HG03025 (cell line): ENCODE measurements at regions not wholly inside any gene's neighbourhood (a gene's known extent, or its start where the extent isn't known, plus 50 kb on each side); places are given as distances from the start of the nearest gene placed in this dataset.
"Not testable (repeated sequence)": the region's sequence is repeated elsewhere in the genome, so short reads cannot be mapped to it uniquely, and the experiment has no call there.

Source experiments
- ATAC-seq: cut with Tn5 transposase; IDR thresholded peaks from one replicate; pipeline ENCODE4 v1.9.1; 2021; ENCODE audit warnings: mild to moderate bottlenecking, moderate library complexity; ENCODE audit not compliant: unreplicated experiment, low FRiP score

DNA sequence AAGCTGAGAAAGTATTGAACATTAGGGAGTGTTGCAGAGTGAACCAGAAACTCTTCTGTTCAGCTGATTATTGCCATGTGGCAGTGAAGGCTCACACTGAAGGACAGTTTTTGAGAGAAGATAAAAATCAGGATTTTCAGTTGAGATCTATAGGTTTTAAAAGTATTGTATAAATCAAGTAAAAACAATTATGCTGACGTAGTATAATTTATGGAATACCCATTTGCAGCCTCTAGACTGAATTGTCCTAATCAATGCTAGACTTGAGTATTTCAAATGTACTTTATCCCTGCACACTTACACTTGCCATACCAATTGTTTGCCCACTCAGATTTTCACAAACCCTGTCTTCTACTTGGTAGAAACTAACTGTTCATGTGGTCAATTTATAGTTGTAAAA lies 245.8 kb downstream of the FRK start:
- ATAC-seq, result no peak

- no peak for ATAC-seq
Measured at GRCh38 chr6:115811541-115811940, 249.2 kb downstream of the FRK start.

GRCh38 chr6:115798229-115798628 lies 262.5 kb downstream of the FRK start:
- ATAC-seq, result no peak

- ATAC-seq, result no peak
Measured at GRCh38 chr6:115796829-115797228, 263.9 kb downstream of the FRK start.

GRCh38 chr6:115796061-115796460 lies 264.6 kb downstream of the FRK start:
- no peak for ATAC-seq

DNA sequence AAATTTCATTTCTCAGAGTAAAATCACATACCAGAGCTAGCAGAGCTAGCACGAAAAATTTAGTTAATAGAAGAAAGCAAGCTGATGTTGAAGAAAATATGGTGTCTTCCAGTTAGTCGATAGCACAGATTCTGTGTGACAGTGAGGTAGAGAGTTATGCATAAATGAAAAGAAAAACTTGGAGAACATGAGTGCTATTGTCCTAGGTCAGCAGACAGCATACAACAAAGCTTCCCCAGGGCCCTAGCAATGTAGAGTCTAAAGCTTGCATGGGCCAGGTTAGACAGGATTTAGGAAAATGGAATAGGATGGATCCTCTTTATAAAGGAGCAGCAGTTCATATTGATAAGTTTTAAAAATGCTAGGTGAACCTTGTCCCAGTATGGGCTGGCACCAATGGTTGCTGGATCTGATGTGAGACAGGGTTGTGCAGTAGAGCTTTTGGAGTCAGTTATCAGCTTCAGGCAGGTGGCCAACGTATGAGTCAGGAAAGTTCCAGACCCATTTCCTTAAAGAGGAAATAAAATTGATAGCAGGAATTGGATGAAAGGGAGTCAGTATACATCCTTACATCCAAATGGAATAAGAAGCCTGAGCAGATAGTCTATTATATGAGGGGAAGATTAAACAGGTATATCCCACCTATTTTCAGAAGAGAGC lies 277.2 kb downstream of the FRK start:
- ATAC-seq, result no peak

GRCh38 chr6:115782612-115783011 lies 278.1 kb downstream of the FRK start:
- ATAC-seq, result no peak

- ATAC-seq, result no peak
Measured at GRCh38 chr6:115773741-115774140, 286.9 kb downstream of the FRK start.

DNA sequence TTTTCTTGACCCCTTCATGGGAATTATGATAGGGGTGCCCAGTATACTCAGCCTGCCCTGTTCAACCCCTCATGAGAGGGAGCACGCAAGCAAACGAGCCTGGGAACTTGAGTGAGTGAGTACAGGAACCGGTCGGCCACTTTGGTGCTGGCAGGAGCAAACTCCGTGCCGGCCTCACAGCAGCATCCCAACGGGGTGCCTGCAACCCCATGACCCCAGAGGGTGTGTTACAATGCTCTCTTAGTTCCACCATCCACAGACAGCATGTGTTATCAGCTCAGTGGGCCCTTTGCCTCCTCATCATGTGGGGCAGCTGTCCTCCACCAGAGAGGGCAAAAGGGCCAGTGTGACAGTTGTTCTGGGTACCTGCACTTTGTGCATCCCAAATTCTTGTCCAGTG lies 289.8 kb downstream of the FRK start:
- no peak for ATAC-seq

DNA sequence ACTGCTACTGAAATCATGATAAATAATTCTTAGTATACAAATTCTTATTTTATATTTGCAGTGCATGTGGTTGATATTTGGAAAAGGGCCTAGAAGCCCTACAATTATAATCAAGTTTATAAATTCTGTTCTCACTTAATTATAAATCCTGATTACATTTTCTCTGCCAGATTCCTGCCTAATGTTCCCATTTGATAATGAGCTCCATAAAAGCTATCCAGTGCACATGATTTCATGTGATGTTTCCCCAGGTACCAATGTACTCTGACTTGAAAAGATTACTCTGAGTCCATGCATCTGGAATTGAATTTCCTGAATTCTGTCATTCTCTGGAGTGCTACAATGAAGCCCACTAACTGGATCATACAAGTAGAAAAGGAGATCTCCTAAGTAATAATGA lies 292.2 kb downstream of the FRK start:
- ATAC-seq, result no peak

DNA sequence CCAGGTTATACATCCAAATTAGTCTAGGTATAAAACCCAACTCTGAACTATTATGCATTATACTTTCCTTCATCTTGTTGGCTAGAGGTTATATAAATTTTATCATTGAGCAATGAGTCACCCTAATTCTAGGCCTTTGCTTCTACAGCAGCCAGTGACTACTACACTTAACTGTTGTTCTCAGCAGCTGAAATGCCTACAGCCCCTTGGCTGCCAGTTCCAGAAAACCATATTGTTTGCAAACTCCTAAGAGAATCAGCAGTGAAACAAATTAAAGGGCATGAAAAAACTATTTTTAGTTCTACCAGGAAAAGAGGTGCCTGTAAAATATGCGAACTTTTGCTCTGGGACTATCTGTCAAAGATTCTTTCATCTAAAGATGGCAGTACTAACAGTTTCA lies 292.8 kb downstream of the FRK start:
- no peak for ATAC-seq

DNA sequence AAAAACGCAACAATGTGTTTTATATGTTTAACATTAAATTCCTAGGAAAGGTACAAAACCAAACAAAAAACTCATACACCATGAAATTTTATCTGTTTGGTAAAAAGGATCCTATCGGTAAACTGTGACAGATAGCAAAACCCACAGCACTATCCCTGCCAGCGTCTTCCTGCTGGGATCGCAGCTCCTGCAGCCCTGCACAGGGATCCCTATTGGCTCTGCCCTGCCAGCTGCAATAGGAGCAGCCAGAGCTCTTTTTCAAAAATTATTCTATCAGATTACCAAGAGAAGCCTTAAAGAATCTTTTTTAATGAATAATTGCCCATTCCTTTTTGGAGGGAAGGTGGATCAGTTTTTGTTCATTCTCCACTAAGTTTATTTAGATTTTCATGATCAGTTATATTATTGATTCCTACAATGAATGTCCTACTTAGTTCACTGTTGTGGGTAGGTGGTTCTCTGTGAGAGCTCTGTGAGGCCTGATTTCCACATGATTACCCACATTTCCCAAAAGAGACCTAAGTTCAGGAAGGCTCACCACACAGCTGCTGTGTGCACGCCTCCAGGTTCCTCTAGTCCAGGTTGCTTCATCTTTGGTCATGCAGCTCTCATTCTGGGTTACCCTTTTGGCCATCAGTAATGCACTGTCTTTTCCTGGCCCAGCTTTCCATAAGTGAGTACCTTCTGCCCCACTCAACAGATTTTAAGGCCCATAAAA lies 293.8 kb downstream of the FRK start:
- no peak for ATAC-seq

- ATAC-seq, result no peak
Measured at GRCh38 chr6:115765966-115766365, 294.7 kb downstream of the FRK start.

GRCh38 chr6:115759051-115759450 lies 301.6 kb downstream of the FRK start:
- no peak for ATAC-seq

DNA sequence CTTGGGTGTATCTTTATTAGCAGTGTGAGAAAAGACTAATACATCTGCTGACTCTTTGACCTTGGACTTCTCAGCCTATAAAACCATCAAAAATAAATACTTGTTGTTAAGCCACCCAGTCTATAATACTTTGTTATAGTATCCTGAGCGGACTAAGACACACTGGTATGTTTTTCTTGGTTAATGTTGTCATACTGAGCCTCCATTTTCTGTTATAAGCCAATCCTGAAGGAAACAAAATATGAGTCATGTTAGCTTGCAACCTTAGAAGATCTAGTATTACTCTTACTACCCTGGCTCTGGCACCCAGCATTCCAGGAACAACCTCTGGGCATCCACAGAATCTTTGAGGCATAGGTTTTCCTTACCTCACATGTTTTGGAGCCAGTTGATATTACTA lies 307.2 kb downstream of the FRK start:
- ATAC-seq, result no peak

GRCh38 chr6:115750946-115751345 lies 309.7 kb downstream of the FRK start:
- ATAC-seq, result no peak

GRCh38 chr6:115750292-115750691 lies 310.4 kb downstream of the FRK start:
- ATAC-seq, result no peak

GRCh38 chr6:115747719-115748118 lies 313.0 kb downstream of the FRK start:
- ATAC-seq, result no peak

DNA sequence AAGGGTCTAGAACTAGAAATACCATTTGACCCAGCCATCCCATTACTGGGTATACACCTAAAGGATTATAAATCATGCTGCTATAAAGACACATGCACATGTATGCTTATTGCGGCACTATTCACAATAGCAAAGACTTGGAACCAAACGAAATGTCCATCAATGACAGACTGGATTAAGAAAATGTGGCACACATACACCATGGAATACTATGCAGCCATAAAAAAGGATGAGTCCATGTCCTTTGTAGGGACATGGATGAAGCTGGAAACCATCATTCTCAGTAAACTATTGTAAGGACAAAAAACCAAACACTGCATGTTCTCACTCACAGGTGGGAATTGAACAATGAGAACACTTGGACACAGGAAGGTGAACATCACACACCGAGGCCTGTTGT lies 314.1 kb downstream of the FRK start:
- ATAC-seq, result not testable (repeated sequence)

DNA sequence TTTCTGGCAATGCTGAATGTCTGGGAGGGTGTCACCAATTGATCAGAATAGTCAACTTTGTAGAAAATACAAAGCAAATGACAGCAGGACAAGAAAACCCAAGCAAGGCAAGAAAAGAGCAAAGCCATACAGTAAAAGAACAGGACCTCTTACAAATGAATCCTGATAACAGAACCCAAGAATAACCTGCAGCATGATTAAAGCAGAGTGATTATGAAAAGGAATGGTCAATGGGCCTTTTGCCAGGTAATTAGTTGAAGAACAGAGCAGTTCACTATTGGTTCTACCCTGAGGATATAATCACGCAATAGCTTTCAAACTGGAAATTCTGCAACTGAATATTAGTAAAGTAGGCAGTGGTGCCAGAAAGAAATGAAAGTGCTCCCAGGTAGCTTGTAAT lies 319.8 kb downstream of the FRK start:
- ATAC-seq, result no peak

DNA sequence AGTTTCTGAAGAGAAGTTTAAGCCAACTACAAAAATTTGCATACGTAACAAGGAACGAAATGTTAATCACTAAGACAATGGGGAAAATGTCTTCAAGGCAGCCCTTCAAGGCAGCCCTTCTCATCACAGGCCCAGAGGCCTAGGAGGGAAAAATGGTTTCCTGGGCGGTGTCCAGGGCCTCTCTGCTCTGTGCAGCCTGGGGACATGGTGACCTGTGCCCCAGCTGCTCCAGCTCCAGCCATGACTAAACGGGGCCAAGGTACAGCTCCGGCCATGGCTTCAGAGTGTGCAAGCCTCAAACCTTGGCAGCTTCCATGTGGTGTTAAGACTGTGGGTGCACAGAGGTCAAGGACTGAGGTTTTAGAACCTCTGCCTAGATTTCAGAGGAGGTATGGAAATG lies 325.1 kb downstream of the FRK start:
- ATAC-seq, result no peak

GRCh38 chr6:115733426-115733825 lies 327.3 kb downstream of the FRK start:
- no peak for ATAC-seq
